ENCODE measurements at regions not wholly inside any gene's neighbourhood (a gene's known extent, or its start where the extent isn't known, plus 50 kb on each side); places are given as distances from the start of the nearest gene placed in this dataset.

GRCh38 chr1:184190616-184191015, 139.1 kb downstream of the TSEN15 start:
- TF ChIP-seq CTCF (IDR thresholded peaks at IDR 0.05) (no peak), EP300 (IDR thresholded peaks at IDR 0.05) (no peak), CEBPB (IDR thresholded peaks at IDR 0.05) (no peak)

All from A549 (cell line).